HG03175 (cell line): ENCODE measurements at regions not wholly inside any gene's neighbourhood (a gene's known extent, or its start where the extent isn't known, plus 50 kb on each side); places are given as distances from the start of the nearest gene placed in this dataset.
"Not testable (repeated sequence)": the region's sequence is repeated elsewhere in the genome, so short reads cannot be mapped to it uniquely, and the experiment has no call there.

ENCODE experiments used
- ATAC-seq: cut with Tn5 transposase; IDR thresholded peaks from one replicate; pipeline ENCODE4 v1.9.1; 2021; ENCODE audit warnings: mild to moderate bottlenecking, moderate library complexity; ENCODE audit not compliant: unreplicated experiment

GRCh38 chr4:3380336-3380735, 61.4 kb upstream of the HGFAC start:
- not testable (repeated sequence) for ATAC-seq

DNA sequence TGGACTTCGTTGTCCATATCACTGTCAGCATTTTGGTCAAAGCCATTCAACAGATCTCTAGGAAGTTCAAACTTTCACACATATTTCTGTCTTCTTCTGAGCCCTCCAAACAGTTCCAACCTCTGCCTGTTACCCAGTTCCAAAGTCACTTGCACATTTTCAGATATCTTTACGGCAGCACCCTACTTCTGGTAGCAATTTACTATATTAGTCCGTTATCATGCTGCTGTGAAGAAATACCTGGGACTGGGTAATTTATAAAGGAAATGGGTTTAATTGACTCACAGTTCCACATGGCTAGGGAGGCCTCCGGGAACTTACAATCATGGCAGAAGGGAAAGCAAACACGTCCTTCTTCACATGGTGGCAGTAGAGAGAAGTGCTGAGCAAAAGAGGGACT, 60.6 kb upstream of the HGFAC start:
- not testable (repeated sequence) for ATAC-seq

DNA sequence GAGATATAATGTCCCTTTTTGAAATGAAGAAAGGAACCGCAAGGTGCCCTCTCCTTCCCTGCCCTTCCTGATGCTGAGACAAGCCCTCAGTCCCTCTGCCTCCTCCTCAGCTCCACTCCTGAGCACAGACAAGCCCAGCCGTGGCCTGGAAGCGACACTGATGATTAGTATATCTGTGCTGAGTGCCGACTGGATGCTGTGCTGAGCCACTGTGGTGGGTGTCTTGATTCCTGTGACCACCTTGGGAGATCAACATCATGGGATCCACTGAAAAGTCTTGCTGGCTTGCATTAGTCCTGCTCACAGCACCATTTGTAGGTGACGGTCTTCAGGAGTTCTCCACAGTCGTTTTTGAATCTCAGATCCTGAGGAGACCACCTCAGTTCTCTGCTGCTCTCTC, 59.5 kb upstream of the HGFAC start:
- ATAC-seq, result no peak

DNA sequence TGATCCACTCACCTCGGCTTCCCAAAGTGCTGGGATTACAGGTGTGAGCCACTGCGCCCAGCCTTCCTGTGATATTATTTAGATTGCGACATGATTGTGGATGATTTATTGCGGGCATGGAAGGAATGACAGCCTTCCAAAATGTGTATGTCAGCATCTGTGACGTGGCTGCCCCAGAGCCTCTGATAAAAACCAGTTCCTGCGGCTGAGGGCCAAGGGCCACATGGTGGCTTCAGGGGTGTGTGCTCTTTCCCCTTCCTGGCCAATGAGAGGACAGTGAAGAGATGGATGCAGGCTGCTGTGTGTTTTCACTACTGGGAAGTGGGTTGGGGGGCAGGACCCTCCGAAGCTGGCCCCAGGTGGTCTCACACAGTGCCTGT, 57.4 kb upstream of the HGFAC start:
- ATAC-seq, result no peak

GRCh38 chr4:3384771-3385710, 56.7 kb upstream of the HGFAC start:
- ATAC-seq, result no peak

GRCh38 chr4:3385711-3386420, 55.9 kb upstream of the HGFAC start:
- no peak for ATAC-seq

DNA sequence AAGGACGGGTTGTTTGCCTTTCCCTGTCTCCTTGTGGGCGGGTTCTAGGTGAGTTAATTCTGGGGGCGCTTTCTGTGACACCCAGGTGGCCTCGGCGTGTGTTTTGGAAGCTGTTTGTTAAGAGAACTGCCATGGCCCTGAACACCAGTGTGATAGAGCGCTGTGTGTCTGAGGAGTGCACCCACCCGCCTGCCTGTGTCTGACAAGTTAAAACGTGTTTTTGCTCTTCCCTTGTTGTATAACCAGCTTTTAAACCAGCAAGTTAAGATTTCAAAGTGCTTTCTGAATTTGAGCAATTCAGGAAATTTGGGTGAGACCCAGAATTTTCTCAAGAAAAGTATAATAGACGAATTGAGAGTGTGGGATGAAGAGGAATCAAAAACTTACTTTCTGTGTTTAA, 55.2 kb upstream of the HGFAC start:
- ATAC-seq, result no peak

DNA sequence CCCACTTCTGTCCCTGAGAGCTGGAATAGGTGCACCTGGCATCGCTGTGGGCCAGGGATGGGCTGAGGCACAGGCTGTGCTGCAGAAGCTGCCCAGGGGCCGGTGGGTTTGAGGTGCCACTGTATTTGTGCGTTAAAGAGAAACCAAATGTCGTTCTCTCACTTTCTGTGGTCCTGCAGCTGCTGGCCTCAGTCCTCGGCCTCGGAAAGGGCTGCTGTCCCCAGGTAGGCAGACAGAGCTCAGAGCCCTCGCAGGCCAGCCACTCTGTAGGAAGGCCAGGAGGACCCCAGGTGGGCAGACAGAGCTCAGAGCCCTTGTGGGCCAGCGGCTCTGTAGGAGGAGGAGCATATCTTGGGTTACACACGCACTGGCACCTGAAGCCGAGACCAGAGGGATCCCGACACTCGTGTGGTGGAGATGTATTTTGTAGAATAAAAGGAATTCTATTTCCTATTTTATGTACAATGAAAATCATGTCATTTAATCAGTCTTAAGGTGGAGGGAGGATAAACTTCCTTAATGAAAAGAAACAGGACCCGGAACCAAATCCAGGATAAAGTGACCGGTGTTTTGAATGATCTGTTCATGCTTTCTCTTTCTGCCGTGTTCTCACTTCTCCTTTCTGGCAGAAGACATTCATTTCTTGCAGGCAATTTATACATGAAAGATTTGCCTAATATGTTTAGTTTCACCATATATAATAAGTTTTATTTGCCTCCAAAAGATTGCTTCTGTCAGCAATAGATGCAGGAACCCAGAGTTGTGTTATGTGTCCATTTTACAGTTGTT, 54.4 kb upstream of the HGFAC start:
- ATAC-seq, result peak; percentile 55

GRCh38 chr4:3387943-3388361, 53.8 kb upstream of the HGFAC start:
- peak; percentile 27 for ATAC-seq

DNA sequence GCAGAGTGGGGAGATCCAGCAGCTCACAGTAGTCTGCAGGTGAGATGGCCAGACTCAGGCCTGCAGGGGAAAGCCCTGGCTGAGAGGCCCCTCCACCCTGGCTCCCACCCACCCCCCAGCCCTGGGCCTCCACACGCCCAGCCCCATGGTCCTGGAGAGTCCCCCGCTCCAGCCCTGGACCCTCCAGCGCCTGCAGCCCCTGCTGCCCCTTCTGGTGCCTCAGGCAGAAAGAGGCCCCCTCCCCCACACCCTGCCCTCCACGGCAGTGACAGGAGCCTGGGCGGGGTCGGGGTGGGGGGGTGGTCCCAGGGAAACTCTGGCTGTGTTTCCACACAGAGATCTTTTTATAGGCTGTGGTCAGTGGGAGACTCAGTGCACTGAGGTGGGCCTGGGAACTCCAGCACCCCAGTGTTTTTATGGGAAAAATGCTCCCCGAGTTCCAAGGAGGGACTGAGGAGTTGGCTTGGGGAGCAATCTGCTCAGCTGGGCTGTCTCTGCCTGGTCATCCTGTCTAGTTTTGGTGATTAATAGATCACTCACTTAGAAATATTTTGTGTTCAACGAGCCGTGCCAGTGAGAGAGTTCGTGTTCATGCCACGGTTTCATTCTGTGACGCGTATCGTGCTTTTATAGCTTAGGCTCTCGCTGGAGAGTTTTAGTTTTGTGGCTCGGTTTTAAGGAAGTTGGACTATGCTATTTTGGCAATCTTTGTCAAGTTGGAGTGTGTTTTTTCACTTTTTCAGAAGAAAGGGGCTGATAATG, 53.1 kb upstream of the HGFAC start:
- peak; percentile 77 for ATAC-seq

DNA sequence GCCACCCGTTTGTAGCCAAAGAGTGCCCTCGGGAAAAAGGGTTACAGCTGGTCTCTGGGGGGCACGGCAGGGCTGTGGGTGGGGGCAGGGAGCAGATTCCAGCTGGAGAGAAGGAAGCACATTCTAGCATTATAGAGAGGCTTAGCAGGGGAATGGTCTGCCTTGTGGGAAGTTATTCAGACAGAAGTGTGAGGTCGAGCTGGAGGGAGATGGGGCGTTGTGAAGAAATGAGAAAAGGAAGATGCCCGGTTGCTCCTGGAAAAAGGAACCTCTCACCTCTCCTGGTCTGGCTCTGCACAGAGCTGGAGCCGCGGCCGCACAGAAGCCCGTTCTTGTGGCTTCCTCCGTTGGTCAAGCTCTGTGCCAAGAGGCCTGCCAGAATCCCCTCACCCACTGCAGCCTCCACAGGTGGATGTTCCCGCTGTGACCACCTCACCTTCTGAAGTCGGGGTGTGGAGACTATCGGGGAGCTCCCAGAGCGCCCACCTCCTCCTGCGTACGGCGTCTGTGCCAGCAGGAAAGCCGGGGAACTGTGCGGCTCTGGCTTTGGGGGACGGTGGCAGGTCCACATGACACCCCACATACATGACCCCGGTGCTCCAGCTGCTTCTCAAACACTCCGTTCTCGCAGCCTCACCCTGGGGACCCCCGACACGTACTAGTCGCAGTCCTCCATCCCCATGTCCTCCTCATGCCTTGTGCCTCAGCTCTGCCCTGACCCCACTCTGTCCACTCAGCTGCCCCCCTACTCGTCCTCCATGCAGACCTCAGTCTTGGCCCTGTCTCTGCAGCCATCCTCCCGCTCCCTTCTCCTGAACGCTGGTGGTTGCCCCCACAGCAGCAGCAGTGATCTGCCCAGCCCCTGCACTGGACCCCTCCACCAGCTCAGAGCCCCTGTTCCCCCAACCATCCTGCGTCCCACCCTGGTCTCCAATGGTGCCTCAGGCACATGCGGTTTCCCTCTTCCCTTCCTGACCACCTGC, 52.2 kb upstream of the HGFAC start:
- no peak for ATAC-seq

DNA sequence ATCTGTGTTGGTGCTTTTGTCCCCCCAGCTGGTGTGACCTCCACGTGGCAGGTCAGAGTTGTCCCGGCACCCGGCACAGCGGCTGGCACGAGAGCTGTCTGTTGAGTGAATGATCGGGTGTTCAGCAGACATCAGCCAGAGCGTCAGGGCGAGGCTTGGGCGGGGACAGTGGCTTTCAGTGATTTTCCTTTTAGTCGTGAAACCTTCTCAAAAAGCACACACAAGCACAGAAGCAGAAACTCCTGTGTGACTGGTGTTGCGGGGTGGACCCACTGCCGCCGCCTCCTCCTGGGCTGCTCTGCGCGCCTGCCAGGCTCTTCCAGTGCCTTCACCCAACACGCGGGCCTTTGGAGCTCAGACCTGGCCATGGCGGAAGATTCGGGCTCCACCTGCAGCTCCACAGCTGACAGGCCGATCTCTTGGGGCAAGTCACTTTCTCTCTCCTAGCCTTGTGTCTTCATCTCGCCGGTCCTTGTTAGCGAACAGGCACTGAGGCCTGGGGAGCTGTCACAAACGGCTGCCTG, 51.4 kb upstream of the HGFAC start:
- no peak for ATAC-seq

- no peak for ATAC-seq
These were observed 50.3 kb upstream of the HGFAC start for GRCh38 chr4:3391422-3391821.
